Mesendoderm (in vitro differentiated cells): ENCODE measurements at regions not wholly inside any gene's neighbourhood (a gene's known extent, or its start where the extent isn't known, plus 50 kb on each side); places are given as distances from the start of the nearest gene placed in this dataset. TPM values are rescaled to one million over a fixed set of nuclear protein-coding genes. Genes with fewer than 3 reads are reported as not detected.

Source experiments
- small RNA-seq: library from polyadenylated mRNA; stranded (forward); fragments of <200 nt; extraction: miRNeasy Mini kit (QIAGEN cat#:217004); gene quantifications from one replicate; pipeline ENCODE3, GENCODE V24; 2013; ENCODE audit not compliant: insufficient read depth

Small RNA genes in the stretch of these regions (small RNA-seq; reads per million reads assigned to genes)
- gene RNU6-161P: not detected
